ENCODE measurements at regions not wholly inside any gene's neighbourhood (a gene's known extent, or its start where the extent isn't known, plus 50 kb on each side); places are given as distances from the start of the nearest gene placed in this dataset.

DNA sequence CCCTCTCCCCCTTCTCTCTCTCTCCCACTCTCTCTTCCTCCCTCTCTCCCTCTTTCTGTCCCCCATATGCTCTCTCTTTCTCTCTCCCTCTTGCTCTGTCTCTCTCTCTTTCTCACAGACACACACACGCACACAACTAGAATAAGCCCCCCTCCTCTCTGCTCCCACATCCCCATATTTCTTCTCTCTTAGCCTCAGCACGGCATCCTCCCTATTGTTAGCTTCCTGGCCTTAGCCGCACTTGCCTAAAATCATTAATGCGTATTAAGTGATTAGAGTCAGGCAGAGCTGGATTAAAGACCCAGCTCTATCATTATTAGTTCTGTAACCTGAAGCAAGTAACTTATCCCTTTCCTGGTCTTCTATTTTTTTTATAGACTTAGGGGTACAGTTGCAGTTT, 319.0 kb upstream of the C16orf82 start:
- H3K9me2 ChIP-seq (ENCODE audit: insufficient read depth, low read length), result no peaks in the 10 kb centered on the region
- no peak for TF ChIP-seq EZH2phosphoT487 (IDR thresholded peaks at IDR 0.05; ENCODE audit: borderline replicate concordance, low read depth, low read length)
- no peak for TF ChIP-seq CTCF (conservative IDR thresholded peaks at IDR 0.05; ENCODE audit: low read length)
- no peaks in the 10 kb centered on the region for H3K9me3 ChIP-seq (ENCODE audit: low read length)
- no peaks in the 10 kb centered on the region for H3K4me1 ChIP-seq (ENCODE audit: insufficient read depth, low read length, poor library complexity, severe bottlenecking)
- intact Hi-C loops (cut with micrococcal nuclease; ENCODE audit: unreplicated experiment), result no loop called here
- DNase-seq (ENCODE audit: low spot score), result no peak
- H3K4me3 ChIP-seq (ENCODE audit: low read depth, low read length, poor library complexity, severe bottlenecking), result no peak overlapping the region
- H4K20me1 ChIP-seq (ENCODE audit: insufficient read depth, low read length), result no peaks in the 10 kb centered on the region
- CTCF ChIA-PET (ENCODE audit: unreplicated experiment), result no interaction called here
- no peaks in the 10 kb centered on the region for H3K79me2 ChIP-seq (ENCODE audit: insufficient read depth, low read depth, low read length)
- no peaks in the 10 kb centered on the region for H3K36me3 ChIP-seq (ENCODE audit: insufficient read depth, low read length)
- H3K27ac ChIP-seq (ENCODE audit: low read depth, low read length, poor library complexity, severe bottlenecking), result no peak overlapping the region
- no peak overlapping the region for H3K4me2 ChIP-seq (ENCODE audit: low read length)
- POLR2A ChIA-PET, result interaction anchor here (0.6 to 1.3 kb wide), 2 partner anchors 32 to 143 kb away, joined by 3 to 4 read pairs; no protein-coding TSS in a partner anchor
- no TSS peak for BruUV-seq (replicated peaks)
- no peak overlapping the region for H2AFZ ChIP-seq (ENCODE audit: low read length)

DNA sequence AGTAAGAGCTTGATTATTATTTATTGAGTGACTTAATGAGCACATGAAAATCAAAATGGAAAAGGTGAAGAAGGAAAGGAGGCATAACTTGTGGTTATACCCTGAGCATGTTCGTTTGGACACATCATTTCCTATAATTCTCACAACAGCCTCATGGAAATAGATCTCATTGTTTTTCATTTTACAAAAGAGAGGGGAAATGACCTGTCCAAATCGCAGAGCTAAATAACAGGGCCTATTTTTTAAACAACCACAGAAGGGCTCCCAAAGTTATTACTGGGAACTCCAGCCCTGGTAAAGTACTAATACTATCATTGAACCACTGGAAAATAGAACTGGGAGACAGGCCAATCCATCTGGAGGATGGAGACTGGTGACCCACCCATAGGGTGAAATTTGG, 317.7 kb upstream of the C16orf82 start:
- no peak for DNase-seq (ENCODE audit: low spot score)
- TF ChIP-seq CTCF (conservative IDR thresholded peaks at IDR 0.05; ENCODE audit: low read length) (no peak), EZH2phosphoT487 (IDR thresholded peaks at IDR 0.05; ENCODE audit: borderline replicate concordance, low read depth, low read length) (no peak)
- Histone ChIP-seq H3K4me2 (ENCODE audit: low read length) (no peak overlapping the region), H3K4me3 (ENCODE audit: low read depth, low read length, poor library complexity, severe bottlenecking) (no peak overlapping the region), H2AFZ (ENCODE audit: low read length) (no peak overlapping the region), H3K36me3 (ENCODE audit: insufficient read depth, low read length) (no peaks in the 10 kb centered on the region), H3K9me2 (ENCODE audit: insufficient read depth, low read length) (no peaks in the 10 kb centered on the region), H4K20me1 (ENCODE audit: insufficient read depth, low read length) (no peaks in the 10 kb centered on the region), H3K79me2 (ENCODE audit: insufficient read depth, low read depth, low read length) (no peaks in the 10 kb centered on the region), H3K4me1 (ENCODE audit: insufficient read depth, low read length, poor library complexity, severe bottlenecking) (no peaks in the 10 kb centered on the region), H3K27ac (ENCODE audit: low read depth, low read length, poor library complexity, severe bottlenecking) (no peak overlapping the region), H3K9me3 (ENCODE audit: low read length) (no peaks in the 10 kb centered on the region)
- intact Hi-C loops (cut with micrococcal nuclease; ENCODE audit: unreplicated experiment), result no loop called here
- CTCF ChIA-PET (ENCODE audit: unreplicated experiment), result no interaction called here
- no TSS peak for BruUV-seq (replicated peaks)
- POLR2A ChIA-PET, result interaction anchor here (0.6 kb wide), 1 partner anchor 336 kb away, joined by 3 read pairs; no protein-coding TSS in a partner anchor

DNA sequence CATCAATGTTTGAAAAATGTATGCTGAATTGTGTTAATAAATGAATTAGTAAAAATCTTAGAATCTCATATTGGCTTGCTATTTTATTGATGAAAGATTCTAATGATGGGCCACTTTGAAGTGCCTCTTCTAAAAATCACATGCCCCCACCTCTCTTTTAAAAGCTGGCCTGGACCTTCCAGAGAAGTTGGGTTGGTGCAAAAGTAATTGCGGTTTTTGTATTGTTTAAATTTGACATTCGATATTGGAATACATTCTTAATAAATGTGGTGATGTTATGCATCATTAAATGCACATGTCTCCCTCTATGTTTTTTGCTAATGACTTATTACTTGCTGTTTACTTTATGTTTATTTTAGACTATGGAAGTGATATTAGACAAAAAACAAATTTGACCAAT, 314.6 kb upstream of the C16orf82 start:
- H4K20me1 ChIP-seq (ENCODE audit: insufficient read depth, low read length), result no peaks in the 10 kb centered on the region
- H3K79me2 ChIP-seq (ENCODE audit: insufficient read depth, low read depth, low read length), result no peaks in the 10 kb centered on the region
- no peaks in the 10 kb centered on the region for H3K4me1 ChIP-seq (ENCODE audit: insufficient read depth, low read length, poor library complexity, severe bottlenecking)
- H2AFZ ChIP-seq (ENCODE audit: low read length), result no peak overlapping the region
- CTCF ChIA-PET (ENCODE audit: unreplicated experiment), result no interaction called here
- no peak for DNase-seq (ENCODE audit: low spot score)
- H3K4me3 ChIP-seq (ENCODE audit: low read depth, low read length, poor library complexity, severe bottlenecking), result no peak overlapping the region
- no TSS peak for BruUV-seq (replicated peaks)
- POLR2A ChIA-PET, result no interaction called here
- no peak overlapping the region for H3K27ac ChIP-seq (ENCODE audit: low read depth, low read length, poor library complexity, severe bottlenecking)
- TF ChIP-seq CTCF (conservative IDR thresholded peaks at IDR 0.05; ENCODE audit: low read length) (no peak), EZH2phosphoT487 (IDR thresholded peaks at IDR 0.05; ENCODE audit: borderline replicate concordance, low read depth, low read length) (no peak)
- H3K36me3 ChIP-seq (ENCODE audit: insufficient read depth, low read length), result no peaks in the 10 kb centered on the region
- no peaks in the 10 kb centered on the region for H3K9me2 ChIP-seq (ENCODE audit: insufficient read depth, low read length)
- intact Hi-C loops (cut with micrococcal nuclease; ENCODE audit: unreplicated experiment), result no loop called here
- no peak overlapping the region for H3K4me2 ChIP-seq (ENCODE audit: low read length)
- H3K9me3 ChIP-seq (ENCODE audit: low read length), result no peaks in the 10 kb centered on the region
